NCI-H1930 (cell line): ENCODE measurements at regions not wholly inside any gene's neighbourhood (a gene's known extent, or its start where the extent isn't known, plus 50 kb on each side); places are given as distances from the start of the nearest gene placed in this dataset.

Source experiments
- DNase-seq, 2 experiments: peaks; one replicate each; lab custom pipeline; 2025; lab: John Stamatoyannopoulos, UW

DNA sequence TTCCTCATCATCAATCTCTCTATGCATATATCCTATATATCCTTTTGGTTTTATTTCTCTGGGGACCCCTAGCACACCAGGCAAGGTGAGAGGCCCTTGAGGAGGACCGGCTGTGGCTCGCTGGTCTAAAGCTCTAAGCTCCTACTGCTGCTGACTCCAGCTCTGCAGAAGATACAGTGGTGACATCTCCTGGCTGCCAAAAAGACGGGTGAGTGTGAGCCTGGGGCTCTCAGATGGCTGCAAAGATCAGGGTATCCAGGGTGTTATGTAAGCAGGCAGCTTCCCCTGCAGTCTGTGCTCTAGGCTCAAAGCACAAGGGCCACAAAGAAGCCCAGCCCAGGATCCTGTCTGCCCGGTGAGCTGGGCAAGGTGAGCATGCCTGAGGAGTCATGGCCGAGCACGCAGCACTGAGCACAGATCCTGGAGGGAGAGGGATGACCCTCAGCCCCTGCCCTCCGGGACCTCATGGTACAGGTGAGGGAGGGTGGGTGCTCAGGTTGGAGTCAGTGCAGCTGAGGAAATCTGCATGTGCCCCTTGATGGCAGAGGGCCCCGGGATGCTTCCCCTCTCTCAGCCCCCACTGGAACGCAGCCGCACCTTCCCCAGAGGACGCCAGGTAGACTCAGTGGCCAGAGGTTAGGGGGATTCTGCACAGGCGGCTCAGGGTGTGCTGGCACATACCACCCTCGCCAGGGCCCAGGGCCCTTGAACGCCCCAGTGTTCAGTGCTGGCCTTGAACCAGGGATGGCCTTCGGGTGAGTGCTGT lies 95.4 kb upstream of the INSIG1 start:
- DNase-seq, result no peak

DNA sequence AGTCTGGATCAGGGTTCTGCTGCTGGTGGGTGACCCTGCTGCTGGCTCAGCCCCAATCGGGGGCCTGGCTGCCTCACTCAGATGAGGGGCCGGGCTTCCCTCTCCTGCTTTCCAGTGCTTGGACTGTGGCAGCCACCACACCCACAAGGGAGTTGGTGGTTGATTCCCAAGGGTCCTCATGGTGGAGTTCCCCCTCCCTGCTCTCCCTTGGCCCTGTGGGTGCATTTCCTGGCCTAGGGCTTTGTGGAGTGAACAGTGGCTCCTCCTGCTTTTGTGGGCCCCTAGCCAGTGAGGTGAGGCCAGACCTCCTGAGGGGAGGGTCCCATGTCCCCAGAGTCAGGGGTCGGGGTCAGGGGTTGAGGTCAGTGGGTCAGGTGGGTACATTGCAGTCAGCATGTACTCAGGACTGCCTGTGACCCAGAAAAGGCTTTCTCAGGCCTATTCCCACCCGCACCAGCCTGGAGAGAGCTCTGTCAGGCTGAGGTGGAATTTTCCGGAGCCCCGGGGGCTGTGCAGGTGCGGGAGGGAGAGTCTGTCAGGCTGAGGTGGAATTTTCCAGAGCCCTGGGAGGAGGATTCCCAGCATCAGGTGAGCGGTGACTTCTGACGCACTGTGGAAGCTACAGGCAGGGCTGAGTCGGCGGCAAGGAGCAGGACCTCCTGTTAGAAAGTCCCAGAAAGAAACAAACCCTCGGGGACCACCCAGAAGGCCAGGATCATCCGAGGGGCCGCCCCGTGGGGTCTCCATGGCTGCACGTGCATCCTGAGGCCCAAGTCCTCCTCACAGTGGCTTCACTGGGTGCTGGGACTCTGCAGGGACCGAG lies 94.4 kb upstream of the INSIG1 start:
- DNase-seq, result no peak

DNA sequence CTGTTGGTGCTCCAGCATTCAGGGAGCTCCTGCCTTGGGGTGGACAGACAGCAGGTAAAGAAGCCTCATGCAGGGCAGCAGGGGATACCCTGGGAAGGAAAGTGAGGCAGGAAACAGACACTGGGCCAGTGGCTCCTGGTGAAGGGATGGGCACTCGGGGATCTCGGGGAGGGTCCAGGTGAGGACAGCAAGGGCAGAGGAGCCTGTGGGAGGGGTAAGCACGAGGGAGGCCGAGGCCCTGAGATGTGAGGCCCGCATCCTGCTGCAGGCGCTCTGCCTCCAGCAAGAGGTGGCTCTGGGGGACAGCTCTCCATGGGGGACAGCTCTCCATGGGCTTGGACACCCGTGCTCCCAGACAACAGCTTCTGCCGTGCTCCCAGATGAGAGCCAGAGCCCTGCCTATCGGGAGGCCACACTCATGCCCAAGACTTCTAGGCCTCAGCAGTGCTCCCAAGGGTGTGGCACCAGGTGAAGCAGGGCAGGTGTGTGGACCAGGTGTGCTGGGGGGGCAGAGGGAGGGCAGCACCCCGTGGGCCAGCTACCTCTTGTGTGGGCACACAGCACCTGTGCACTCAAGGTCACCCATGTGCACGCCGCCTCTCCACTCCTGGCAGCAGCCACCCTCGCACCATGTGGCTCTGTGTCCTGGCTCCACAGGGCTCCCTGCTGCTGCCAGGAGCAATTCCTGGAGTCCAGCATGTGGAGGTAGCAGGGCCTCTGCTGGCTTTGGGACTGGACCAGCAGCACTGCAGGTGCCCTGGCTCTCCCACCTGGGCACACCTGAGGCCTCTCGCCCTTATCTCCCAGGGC lies 93.6 kb upstream of the INSIG1 start:
- DNase-seq, result no peak

DNA sequence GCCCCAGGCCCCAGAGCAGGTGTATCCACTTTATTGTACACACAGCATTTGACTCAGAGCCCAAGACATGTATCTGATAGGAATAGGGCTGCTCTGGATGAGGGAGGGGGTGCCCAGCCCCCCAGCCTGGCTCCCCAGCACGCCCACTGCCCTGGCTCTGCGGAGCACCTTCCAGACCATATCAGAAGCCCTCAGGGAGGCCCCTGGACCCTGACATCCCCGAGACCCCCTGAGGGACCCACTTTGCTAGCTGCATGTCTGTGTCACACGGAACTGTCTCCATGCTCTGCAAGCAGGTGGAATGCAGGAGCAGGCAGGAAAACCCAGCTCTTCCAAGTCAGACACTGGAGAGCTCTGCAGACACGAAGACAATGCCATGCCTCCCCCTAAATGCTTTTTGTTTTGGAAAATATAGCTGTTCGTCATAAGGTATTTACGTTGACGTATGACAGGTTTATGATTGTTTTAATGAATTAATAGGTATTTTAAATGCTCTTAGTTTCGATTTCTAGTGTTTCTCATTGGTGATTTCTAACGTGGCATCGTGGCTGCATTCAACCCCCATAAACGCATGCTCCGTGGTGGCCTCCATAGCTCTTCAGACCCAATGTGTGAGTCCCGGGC lies 92.8 kb upstream of the INSIG1 start:
- DNase-seq, result no peak

DNA sequence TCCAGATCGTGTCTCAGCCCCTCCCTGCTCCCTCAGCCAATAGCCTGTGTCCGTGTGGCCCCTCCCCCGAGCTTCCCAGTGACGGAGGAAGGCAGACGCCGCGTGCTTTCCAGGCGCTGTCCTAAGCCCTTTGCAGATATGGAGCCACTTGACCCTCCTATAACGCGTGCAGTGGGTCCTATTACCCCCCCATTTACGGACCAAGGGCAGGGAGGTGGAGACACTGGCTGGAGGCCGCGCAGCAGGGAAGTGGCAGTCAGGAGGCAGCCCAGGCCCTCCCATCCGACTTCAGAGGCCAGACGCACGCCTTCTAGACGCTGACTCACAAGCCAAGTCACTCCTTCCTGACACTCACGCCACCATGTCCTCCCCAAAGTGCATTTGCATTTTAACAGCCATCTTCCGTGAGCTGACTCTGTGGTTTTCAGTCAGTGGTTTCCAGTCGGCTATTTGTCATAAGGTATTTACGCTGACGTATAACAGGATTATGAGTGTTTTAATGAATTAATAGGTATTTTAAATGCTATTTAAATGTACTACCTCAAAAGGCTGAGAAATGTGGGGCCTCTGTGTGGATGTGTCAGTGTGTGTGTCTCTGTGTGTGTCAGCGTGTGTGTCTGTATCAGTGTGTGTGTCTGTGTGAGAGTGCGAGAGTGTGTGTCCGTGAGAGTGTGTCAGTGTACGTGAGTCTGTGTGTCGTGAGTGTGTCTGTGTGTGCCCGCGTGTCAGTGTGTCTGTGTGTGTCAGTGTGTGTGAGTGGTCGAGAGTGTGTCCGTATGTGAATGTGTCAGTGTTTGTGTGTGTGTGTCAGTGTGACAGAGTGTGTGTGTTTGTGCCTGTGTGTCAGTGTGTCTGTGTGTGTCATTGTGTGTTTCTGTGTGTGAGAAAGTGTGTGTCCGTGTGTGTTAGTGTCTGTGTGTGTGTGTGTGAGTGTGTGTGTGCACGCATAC lies 92.0 kb upstream of the INSIG1 start:
- no peak for DNase-seq

DNA sequence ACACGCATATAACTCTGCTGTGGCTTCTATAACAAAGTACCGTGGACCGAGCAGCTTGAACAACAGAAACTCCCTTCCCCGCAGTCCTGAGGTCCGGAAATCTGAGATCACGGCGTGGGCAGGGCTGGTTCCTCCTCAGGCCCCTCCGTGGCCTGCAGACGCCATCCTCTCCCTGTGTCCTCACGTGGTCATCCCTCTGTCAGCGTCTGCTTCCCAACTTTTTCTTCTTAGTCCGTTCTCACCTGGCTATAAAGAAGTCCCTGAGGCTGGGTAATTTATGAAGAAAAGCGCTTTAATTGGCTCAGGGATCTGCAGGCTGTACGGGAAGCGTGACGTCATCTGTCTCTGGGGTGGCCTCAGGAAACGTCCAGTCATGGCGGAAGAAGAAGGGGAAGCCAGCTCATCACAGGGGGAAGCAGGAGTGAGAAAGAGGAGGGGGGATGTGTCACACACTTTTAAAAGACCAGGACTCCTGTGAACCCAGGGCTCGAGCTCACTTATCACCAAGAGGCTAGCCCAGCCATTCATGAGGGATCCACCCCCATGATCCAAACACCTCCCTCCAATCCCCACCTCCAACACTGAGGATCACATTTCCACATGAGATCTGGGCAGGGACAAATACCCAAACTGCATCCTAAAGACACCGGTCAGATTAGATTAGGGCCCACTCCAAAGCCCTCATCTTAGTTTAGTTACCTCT lies 91.2 kb upstream of the INSIG1 start:
- no peak for DNase-seq

DNA sequence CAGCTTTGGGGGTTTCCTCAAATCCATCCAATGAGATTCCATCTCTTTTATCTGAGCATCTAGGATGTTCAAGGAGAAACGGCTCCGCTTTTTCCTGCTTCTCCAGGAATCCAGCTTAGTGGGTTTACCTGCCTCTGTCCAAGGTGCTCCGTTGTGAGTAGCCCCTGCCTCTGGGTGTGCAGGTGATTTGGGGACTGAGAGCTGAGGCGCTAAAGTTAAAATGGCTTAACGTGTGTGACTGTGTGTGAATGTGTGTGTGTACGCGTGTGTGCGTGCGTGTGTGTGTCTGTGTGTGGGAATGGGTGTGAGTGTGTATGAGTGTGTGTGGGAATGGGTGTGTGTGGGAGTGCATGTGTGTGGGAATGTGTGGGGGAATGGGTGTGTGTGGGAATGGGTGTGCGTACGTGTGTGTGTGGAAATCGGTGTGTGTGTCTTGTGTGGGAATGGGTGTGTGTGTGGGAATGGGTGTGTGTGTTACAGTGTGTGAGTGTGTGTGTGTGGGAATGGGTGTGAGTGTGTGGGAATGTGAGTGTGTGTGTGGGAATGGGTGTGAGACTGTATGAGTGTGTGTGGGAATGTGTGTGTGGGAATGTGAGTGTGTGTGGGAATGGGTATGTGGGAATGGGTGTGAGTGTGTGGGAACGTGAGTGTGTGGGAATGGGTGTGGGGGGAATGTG lies 90.2 kb upstream of the INSIG1 start:
- DNase-seq, result no peak

DNA sequence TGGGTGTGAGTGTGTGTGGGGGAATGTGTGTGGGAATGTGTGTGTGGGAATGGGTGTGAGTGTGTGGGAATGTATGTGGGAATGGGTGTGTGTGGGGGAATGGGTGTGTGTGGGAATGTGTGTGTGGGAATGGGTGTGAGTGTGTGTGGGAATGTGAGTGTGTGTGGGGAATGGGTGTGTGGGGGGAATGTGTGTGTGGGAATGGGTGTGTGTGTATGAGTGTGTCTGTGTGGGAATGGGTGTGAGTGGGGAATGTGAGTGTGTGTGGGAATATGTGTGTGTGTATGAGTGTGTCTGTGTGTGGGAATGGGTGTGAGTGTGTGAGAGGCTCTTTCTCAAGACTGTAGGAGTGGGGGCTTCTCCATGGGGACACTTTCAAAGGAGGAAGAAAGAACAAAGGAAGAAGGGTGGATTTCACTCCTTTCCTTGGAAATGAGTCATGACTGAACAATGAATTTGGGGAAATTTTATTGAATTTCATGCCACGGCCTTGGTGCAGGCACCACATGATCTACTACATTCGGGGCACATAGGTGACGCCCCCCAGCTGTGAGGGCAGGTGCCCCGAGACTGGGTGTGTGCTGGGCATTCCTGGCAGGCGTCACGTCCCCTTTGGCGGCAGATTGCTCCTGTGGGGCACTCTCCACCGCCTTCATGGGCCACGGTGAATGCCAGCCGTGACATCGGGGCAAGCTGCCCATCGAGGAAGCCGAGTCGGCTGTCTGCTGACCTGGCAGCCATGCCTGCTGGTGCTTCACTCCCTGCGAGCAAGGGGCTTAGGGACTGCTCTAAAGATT lies 88.8 kb upstream of the INSIG1 start:
- no peak for DNase-seq

DNA sequence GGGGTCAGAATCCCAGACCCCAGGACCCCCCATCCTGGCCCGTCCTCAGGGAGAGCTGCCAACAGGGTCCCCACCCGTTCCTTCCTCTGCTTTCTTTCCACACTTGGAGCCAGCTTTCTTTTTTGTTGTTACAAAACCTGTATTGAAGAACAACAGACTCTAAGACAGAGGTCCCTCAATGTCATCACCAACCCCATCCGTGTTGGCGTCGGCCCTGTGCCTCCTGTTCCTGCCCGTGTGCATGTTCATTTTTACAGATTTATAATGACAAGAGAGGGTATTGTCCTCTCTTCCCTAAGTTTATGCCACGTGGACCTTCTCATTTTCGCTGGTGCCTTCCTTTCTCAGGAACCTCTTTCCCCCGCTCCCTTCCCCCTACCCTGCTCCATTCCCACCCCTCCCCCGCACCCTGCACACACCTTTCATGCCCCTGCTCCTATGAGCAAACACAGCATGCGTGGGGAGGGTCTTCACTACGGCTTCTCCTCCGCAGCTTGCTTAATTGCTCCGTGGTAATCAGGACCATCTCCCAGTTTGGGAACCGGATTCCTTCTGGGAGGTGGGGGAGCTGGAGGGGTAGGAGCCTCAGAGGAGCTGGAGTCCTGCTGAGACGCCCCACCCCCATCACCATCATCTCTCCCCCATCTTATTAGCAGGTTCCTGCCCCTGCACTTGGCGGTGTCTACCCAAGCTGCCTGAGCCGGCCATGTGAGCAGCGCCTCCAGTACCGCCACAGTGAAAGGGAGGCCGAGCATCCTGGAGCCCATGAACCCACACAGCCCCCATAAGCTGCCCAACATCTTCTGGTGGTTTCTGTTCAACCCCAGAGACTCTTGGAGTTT lies 88.0 kb upstream of the INSIG1 start:
- no peak for DNase-seq

DNA sequence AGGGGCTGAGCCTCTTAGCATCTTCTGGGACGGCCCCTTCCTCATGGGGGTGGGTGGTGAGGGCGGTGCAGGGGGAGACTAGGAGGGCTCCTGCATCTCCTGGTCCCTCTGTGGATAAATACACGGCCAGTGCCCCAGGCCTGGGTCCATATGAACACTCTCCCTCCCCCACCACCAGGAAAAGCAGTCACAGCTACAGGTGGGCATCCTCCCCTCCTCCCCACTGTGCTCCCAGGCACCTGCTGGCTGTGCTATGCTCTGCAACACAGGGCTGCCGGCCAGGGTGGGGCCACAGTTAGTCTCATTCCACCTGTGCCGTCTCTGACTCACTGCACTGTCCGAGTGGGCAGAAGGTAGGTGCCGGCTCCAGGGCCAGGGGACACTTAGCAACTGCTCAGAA lies 87.3 kb upstream of the INSIG1 start:
- no peak for DNase-seq

DNA sequence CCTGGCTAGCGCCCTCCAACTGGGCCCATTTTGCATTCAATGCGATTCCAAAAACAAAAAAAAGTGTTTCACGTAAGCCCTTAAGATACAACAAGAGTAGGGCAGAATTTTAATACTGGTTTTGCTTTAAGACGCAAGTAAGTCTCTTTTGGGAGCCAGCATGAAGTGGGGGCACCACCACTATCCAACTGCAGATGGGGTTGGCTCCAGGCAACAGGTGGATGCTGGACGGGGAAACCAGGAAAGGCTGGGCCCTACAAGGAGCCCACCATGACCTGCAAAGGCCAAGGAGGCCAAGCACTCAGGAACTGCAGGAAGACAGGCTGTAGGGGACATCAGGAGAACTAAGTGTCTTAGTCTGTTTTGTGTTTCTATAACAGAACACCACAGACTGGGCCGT lies 86.5 kb upstream of the INSIG1 start:
- DNase-seq, result no peak

DNA sequence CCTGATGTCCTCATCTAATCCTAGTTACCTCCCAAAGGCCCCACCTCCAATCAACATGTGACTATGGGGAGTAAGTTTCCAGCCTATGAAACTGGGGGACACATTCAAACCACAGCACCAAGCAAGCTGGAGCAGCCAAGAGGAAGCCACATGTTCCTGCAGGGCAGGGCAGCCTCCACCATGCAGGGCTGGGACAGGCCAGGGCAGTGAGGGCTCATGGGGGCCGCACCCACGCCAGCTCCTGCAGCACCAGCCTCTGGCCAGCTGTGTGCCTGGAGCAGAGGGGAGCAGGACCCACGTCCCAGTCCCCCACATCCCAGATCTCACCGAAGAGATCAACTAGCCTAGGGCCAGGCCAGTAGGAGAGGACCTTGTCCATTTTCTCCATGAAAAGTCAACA lies 85.9 kb upstream of the INSIG1 start:
- DNase-seq, result no peak

DNA sequence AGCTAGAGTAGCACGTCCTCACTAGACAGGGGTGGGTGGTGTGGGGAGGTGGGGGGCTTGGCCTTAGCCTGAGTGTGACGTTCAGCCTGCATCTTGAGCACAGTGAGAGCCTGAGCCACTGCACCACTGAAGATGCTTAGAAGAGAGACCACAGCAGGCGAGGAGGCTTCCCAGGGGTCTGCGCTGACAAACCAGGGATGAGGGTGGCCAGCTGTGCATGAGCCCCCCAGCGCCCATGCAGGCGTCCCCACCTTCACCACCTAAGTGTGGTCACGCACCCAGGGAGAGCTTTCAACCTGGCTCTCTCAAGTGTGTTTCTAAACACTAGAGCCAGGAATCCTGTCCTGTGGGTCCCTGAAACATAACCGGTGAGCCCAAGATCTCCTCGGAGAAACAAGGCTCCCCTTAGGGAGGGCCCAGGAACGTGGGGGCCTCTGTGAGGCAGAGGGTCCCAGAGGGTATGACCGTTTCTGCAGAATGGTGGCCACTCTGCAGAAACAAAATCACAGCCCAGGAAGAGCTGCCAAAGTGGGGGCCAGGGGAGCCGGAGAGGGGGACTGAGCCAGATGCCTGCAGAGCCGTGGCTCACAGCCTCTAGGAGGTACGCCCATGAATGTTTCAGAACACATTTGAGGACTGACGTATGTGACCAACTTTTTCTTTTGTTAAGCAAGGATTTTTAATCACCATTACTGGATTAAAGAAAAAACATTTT lies 85.2 kb upstream of the INSIG1 start:
- no peak for DNase-seq

DNA sequence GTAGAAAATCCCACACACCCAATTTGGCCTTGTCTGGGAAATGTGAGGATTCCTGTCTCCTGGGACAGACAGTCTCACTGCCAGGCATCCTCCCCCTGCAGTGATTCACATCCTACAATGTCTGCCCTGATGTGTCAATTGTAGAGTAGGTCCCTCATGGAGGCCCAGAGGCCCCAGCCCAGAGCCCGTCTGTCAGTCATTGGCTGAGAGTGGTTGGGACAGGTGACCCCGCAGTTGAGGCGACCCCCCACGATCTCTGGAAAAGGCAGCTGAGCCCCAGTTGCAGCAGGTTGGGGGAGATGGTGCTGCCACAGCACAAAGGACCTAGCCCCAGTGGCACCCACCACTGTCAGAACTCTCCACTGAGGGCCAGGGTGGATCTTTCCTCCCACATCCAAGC lies 84.3 kb upstream of the INSIG1 start:
- DNase-seq, result no peak

DNA sequence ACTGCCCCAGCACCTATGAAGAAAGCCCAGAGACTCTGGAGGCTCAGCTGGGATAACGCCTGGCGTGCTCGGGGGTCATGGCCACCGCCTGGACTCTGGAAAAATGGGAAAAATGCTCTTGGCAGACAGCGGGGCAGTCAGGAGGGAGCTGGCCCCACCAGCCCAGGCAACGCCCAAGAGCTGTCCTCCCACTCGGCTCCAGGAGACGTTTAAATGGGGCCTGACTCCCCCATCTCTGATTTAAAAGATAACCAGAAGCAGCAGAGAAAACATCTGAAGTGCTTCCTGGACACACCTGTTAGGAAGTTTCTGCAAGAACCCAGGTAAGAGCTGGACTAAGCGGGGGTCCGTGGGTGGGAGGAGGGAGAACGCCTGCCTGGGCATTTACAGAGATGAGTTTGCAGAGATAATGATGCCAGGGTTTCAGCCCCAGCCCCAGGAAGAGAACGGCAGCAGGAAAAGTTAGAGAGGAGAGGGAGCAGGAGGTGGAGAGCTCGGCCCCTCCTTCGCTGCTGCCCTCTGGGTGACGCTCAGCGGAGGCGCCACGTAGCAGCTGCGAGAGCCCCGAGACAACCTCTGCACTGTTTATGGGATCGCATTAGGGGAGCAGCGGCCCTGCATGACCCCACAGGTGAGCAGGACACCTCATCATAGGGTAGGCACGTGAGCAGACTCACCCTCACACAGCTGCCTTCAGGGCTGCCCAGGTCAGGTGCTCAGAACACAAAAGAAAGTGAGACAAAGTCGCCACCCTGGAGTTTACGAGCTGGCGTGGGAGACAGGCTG lies 83.5 kb upstream of the INSIG1 start:
- no peak for DNase-seq

DNA sequence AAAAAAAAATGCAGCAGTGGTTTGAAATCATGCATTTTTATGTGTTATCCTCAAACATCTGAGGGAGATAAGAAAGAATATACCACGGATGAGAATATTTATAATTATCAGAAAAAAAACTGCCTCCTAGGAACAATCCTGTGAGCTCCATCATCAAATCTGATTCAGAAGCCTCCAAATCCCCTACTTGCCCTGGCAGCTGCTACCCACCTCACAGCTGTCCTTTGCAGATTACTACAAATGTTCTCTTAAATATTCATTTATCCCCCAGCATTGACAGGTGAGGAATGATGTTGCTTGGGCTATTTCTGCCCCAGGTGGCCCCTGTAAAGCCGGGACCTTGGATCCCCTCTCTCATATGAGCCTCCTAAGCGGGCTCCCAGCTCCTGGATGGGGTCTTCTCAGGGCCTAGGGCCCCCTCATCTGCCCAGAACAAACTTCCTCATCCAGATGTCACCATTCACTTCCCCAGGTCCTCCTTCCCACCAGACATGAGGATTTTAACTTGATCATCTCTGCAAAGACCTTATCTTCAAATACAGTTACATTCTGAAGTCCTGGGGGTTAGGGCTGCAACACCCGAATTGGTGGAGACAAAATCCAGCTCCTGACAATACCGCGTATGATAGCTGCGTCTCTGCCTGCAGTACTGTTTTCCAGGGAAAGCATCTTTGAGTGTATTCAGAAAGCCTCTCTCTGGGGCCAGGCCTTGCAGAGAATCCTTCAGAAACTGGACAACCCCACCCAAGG lies 81.9 kb upstream of the INSIG1 start:
- DNase-seq, result no peak
